Vagina (tissue), 2 donors: ENCODE measurements at regions not wholly inside any gene's neighbourhood (a gene's known extent, or its start where the extent isn't known, plus 50 kb on each side); places are given as distances from the start of the nearest gene placed in this dataset.

Experiments
- POLR2A ChIP-seq, 2 donors: fragments of 450-650 bp; IDR thresholded peaks; one replicate each; pipeline ENCODE4 v1.6.1; 2017; ENCODE audit warnings: antibody characterized with exemption in 2 of 2, mild to moderate bottlenecking in 2 of 2, moderate library complexity in 2 of 2
- POLR2AphosphoS5 ChIP-seq, 2 donors: sonication (generic); formaldehyde crosslinking; IDR thresholded peaks; one replicate each; pipeline ENCODE4 v1.9.0; 2017; ENCODE audit warnings: antibody characterized with exemption in 2 of 2, mild to moderate bottlenecking in 2 of 2, low read depth in 1 of 2; ENCODE audit not compliant: insufficient read depth in 1 of 2
- TF ChIP-seq, protein P1 (sequence below), 3 experiments: fragments of 450-650 bp in 2 of 3; fragments of 200-600 bp in 1 of 3; sonication (generic) in 1 of 3; IDR thresholded peaks; one replicate each; pipeline ENCODE4 v1.5.1; 2017 to 2019; ENCODE audit warnings: antibody characterized with exemption in 3 of 3, mild to moderate bottlenecking in 2 of 3, moderate library complexity in 2 of 3

- TF ChIP-seq, protein P1, sequence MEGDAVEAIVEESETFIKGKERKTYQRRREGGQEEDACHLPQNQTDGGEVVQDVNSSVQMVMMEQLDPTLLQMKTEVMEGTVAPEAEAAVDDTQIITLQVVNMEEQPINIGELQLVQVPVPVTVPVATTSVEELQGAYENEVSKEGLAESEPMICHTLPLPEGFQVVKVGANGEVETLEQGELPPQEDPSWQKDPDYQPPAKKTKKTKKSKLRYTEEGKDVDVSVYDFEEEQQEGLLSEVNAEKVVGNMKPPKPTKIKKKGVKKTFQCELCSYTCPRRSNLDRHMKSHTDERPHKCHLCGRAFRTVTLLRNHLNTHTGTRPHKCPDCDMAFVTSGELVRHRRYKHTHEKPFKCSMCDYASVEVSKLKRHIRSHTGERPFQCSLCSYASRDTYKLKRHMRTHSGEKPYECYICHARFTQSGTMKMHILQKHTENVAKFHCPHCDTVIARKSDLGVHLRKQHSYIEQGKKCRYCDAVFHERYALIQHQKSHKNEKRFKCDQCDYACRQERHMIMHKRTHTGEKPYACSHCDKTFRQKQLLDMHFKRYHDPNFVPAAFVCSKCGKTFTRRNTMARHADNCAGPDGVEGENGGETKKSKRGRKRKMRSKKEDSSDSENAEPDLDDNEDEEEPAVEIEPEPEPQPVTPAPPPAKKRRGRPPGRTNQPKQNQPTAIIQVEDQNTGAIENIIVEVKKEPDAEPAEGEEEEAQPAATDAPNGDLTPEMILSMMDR (IDR thresholded peaks at IDR 0.05): no peak
- TF ChIP-seq POLR2A (IDR thresholded peaks at IDR 0.05) (no peak), POLR2AphosphoS5 (IDR thresholded peaks at IDR 0.05; ENCODE audit: insufficient read depth in 1 of 2, low read depth in 1 of 2) (no peak)
These were observed 335.3 kb upstream of the RUNX1 start for GRCh38 chr21:35384375-35384774.
